ENCODE measurements at regions not wholly inside any gene's neighbourhood (a gene's known extent, or its start where the extent isn't known, plus 50 kb on each side); places are given as distances from the start of the nearest gene placed in this dataset.
A peak's percentile ranks its signal among the peaks of the same experiment; 100 is the strongest.

- DNase-seq (ENCODE audit: low spot score): no peak
Observed at GRCh38 chr12:93043192-93043876, 114.2 kb upstream of the EEA1 start.

- no peak for DNase-seq (ENCODE audit: low spot score)
Observed at GRCh38 chr12:93043877-93044209, 114.7 kb upstream of the EEA1 start.

DNA sequence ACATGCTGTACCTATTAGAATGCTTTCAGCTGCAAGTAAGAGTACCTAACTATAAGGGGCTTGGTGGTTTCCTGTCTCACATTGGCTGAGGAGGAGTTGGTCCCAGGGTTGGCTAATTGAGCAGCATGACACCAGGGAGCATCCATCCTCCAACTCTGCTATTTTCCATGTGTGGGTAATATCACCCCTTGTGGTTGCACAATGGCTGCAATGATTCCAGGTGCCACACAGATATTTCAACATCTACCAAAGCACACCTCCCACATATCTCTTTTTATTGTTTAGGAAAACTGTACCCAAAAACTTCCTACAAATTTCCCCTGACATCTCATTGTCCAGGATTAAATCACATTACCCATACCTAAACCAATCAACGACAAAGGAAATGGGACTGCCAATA is 118.0 kb upstream of the EEA1 start:
- DNase-seq (ENCODE audit: low spot score): no peak

- no peak for DNase-seq (ENCODE audit: low spot score)
Observed at GRCh38 chr12:93048656-93049055, 119.6 kb upstream of the EEA1 start.

GRCh38 chr12:93050026-93050747 is 121.1 kb upstream of the EEA1 start:
- DNase-seq (ENCODE audit: low spot score): no peak

GRCh38 chr12:93050748-93051081 is 121.6 kb upstream of the EEA1 start:
- DNase-seq (ENCODE audit: low spot score): no peak

DNA sequence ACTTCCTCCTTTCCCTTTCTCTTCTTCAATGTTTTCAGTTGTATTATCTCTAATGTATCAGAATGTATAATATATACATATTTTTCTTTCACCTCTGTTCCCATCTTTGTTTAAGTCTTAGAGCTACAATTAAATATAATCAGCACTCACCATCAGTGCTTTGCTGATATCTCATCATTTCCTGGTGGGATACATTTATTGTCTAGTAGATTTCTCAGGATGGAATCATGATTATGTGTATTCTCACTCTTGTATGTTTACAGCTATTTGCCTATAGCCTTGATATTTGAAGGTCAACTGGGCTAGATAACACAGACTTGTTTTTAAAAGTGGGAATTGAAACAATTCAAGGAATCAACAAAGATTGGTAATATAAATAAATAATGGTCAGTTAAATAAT is 124.9 kb upstream of the EEA1 start:
- no peak for DNase-seq (ENCODE audit: low spot score)

GRCh38 chr12:93055221-93055620 is 126.1 kb upstream of the EEA1 start:
- no peak for DNase-seq (ENCODE audit: low spot score)

GRCh38 chr12:93056971-93057535 is 128.0 kb upstream of the EEA1 start:
- no peak for DNase-seq (ENCODE audit: low spot score)

DNA sequence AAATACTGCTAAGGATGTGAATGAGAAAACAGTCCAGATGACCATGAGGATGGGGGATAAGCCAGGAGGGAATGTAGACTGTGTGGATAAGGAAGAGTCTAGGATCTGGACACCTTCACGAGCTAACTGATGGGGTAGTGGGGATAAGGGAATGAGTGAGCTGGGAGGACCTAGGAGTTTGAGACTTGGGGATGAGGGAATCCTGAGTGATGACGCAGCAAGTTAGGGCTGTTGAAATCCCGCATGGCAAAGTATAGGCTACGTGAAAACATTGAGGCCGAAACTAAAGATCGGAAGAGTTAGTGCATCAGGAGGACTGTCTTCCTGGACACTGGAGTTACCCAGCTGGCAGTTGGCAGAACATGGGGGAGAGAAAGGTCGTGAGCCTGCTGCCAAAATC is 129.2 kb upstream of the EEA1 start:
- no peak for DNase-seq (ENCODE audit: low spot score)

- DNase-seq (ENCODE audit: low spot score): no peak
Observed at GRCh38 chr12:93059288-93059687, 130.2 kb upstream of the EEA1 start.

DNA sequence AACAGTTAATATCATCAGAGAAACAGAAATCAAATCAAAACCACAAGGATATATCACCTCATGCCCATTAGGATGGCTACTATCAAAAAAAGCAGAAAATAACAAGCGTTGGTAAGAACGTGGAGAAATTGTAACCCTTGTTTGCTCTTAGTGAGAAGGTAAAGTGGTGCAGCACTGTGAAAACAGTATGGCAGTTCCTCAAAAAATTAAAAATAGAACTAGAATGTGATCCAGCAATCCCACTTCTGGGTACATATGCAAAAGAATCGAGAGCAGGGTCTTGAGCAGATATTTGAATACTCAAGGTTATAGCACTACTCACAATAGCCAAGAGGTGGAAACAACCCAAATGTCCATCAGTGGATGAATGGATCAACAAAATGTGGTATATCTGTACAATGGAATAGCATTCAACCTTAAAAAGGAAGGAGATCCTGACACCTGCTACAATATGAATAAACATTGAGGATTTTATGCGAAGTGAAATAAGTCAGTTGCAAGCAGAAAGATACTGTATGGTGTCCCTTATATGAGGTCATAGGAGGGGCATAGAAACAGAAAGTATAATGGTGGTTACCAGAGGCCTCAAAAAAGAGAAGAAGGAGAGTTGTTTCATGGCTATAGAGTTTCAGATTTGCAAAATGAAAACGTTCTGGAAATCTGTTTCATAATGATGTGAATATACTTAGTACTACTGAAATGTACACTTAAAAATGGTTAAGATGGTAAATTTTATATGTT is 131.0 kb upstream of the EEA1 start:
- no peak for DNase-seq (ENCODE audit: low spot score)

DNA sequence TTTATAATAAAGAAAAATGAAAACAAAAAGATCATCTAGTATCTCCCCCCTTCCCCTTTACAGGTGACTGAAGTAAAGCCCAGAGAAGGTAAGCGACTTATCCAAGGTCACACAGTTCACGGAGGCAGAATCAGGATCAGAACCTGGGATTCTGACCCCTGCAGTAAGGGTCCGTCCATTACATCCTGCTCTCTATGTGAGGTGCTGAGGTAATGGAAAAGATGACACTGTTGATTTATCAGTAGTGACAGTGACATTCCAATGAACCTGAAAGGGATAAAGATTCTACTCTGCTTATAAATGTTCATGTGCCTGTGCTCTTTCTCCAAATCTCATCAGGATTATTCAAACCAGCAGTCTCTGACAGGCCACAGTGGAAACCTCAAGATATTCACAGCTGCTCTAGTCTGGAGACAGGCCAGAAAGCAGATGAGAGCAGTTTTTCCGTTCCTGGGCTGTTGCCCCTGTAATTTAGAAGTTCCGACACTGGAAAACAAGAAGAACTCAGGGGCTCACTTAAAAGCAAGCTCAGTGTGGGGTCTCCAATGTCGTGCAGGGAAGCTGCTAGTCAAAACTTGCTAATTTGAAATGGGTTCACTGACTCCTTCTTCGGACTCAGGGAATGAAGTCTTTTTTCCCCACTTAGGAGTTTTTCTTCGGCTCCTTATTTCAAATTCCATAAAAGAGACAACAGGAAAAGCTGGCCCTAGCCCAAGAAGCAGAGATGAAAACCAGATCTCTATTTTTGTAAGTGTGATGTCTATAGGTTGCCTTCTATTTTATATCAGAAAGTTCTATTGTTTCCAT is 131.8 kb upstream of the EEA1 start:
- DNase-seq (ENCODE audit: low spot score): peak; percentile 80

DNA sequence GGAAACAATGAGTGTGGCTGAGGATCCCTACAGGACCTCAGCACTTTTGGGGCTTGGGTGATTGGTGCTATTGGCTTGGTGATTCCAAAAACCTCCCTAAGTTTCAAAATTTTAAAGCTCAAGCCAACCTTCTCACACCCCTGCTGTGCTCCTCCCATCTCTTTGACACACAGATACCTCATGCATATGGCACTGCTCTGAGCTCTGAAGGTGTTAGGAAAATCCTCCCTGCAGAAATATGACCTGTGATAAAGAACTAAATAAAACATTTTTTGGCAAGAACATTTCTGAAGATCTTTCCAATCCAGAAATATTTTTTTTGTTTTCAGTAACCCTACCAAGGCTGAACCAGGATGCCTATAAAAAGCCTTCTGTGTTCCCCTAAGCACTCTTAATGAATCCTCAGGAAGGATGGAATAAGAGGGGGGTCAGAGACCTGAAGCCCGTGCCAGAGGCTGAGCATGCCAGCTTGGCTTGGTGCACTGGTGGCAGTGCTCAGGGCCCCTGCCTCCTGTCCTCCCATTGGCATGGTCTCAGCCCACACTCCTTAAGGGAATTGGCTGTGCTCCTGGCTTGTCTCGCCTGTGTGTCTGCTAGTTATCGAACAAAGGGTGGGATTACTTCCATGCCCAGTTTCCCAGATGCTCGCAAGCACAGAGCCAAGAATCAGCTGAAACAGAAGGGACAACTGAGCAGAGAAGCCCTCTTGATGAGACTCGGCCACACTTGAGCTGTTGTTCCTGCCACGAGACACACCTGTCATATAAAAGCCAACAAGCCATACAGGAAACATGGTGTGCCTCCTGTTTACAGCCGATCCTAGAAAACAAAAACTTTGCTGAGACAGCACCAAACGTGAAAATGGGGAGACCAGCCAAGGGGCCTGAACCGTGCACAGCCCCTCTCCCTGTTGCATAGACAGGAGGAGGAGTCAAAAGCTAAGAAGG is 132.7 kb upstream of the EEA1 start:
- DNase-seq (ENCODE audit: low spot score): peak; percentile 76

GRCh38 chr12:93065896-93066295 is 136.8 kb upstream of the EEA1 start:
- no peak for DNase-seq (ENCODE audit: low spot score)

DNA sequence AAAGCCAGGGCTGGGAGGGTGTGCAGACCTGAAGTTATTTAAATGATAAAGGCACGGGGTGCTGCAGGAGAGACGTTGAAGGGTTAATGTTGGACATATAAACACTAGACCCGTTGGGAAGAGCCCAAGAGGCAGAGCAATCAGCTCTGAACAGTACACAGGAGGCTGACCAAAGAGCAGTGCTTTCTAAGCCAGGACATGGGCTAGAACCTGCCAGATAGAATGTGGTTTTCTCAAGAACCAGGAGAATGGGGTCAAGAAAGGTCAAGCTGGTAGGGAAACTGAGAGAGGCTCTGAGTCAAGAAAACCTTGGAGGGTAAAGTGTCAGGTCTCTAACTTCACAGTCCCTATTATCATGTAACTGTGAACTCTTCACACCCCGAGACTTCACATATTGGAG is 143.2 kb upstream of the EEA1 start:
- DNase-seq (ENCODE audit: low spot score): no peak

DNA sequence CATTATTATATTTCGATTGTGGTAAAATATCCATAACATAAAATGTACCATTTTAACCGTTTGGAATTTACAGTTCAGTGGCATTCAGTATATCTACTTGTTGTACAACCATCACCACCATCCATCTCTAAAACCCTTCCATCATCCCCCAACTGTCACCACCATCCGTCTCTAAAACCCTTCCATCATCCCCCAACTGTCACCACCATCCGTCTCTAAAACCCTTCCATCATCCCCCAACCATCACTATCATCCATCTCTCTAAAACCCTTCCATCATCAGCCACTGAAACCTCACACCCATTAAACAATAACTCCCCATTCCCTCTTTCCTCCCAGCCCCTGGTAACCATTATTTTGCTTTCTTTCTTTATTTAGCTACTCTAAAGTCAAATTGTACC is 144.2 kb upstream of the EEA1 start:
- DNase-seq (ENCODE audit: low spot score): no peak

GRCh38 chr12:93078059-93078458 is 149.0 kb upstream of the EEA1 start:
- DNase-seq (ENCODE audit: low spot score): no peak

DNA sequence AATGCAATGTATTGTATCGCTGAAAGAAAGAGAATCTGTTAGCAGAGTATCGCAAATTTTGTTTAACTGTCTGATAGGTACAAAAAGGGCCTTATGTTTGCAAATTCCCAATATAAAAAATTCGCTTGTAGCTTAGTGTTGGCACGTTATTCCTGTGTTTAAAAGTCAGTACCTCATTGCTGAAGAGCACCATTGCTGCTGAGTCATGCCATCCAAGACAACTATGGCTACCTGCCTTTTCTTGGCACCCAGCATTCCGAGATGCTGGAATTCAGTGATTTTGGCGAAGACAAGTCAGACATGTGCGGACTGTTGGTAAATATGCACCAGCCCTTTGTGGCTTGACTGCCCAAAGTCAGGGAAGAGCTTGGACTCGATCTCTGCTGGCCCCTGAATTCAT is 149.5 kb upstream of the EEA1 start:
- DNase-seq (ENCODE audit: low spot score): no peak

DNA sequence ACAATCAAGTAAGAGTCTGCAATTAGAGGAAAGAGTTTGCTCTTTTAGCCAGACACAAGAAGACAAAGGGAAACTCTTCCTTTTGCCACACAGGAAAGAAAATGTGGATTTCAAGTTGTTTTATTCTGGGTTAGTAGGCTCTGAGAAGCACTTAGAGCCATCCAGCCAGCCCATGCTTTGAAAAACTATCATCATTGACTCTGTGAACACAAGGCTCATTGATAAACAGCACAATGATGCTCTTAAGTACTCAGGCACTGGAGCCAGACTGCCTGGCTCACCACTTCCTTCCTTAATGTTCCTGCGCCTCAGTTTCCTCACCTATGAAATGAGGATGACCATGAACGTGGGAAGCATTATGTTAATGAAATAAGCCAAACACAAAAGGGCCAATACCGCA is 150.2 kb upstream of the EEA1 start:
- no peak for DNase-seq (ENCODE audit: low spot score)

GRCh38 chr12:93079976-93080375 is 150.9 kb upstream of the EEA1 start:
- DNase-seq (ENCODE audit: low spot score): no peak
